Upper lobe of left lung (tissue), 4 donors: ENCODE measurements at regions not wholly inside any gene's neighbourhood (a gene's known extent, or its start where the extent isn't known, plus 50 kb on each side); places are given as distances from the start of the nearest gene placed in this dataset.
"Not testable (repeated sequence)": the region's sequence is repeated elsewhere in the genome, so short reads cannot be mapped to it uniquely, and the experiment has no call there.

Experiments
- POLR2A ChIP-seq, 4 donors: fragments of 450-650 bp; IDR thresholded peaks; one replicate each; pipeline ENCODE4 v1.5.1; 2016 to 2017; ENCODE audit warnings: antibody characterized with exemption in 4 of 4, mild to moderate bottlenecking in 2 of 4
- TF ChIP-seq, protein P1 (sequence below), 6 experiments: fragments of 450-650 bp in 4 of 6; fragments of 200-600 bp in 2 of 6; sonication (generic) in 2 of 6; IDR thresholded peaks; one replicate each; pipeline ENCODE4 v1.5.1; 2016 to 2019; ENCODE audit warnings: antibody characterized with exemption in 6 of 6

- TF ChIP-seq, protein P1, sequence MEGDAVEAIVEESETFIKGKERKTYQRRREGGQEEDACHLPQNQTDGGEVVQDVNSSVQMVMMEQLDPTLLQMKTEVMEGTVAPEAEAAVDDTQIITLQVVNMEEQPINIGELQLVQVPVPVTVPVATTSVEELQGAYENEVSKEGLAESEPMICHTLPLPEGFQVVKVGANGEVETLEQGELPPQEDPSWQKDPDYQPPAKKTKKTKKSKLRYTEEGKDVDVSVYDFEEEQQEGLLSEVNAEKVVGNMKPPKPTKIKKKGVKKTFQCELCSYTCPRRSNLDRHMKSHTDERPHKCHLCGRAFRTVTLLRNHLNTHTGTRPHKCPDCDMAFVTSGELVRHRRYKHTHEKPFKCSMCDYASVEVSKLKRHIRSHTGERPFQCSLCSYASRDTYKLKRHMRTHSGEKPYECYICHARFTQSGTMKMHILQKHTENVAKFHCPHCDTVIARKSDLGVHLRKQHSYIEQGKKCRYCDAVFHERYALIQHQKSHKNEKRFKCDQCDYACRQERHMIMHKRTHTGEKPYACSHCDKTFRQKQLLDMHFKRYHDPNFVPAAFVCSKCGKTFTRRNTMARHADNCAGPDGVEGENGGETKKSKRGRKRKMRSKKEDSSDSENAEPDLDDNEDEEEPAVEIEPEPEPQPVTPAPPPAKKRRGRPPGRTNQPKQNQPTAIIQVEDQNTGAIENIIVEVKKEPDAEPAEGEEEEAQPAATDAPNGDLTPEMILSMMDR (IDR thresholded peaks at IDR 0.05) = not testable (repeated sequence)
- TF ChIP-seq POLR2A (IDR thresholded peaks at IDR 0.05) = not testable (repeated sequence)
Measured at GRCh38 chrY:26306630-26307385, 684.9 kb downstream of the CDY1 start.
